VCaP (cell line): ENCODE measurements at regions not wholly inside any gene's neighbourhood (a gene's known extent, or its start where the extent isn't known, plus 50 kb on each side); places are given as distances from the start of the nearest gene placed in this dataset.

ENCODE experiments used
- H3K27ac ChIP-seq: fragments of 450-650 bp; 2 replicates; pipeline ENCODE4 v1.5.1; 2017
- CTCF ChIP-seq: fragments of 450-650 bp; conservative IDR thresholded peaks from 2 replicates; pipeline ENCODE4 v1.5.1; 2017; ENCODE audit warnings: mild to moderate bottlenecking, moderate library complexity

GRCh38 chr4:14596437-14596836, 405.8 kb upstream of the CPEB2 start:
- no peak overlapping the region for H3K27ac ChIP-seq
- TF ChIP-seq CTCF, result no peak

- peak; percentile 30; the same call in 1 of the 2 replicates for TF ChIP-seq CTCF
- H3K27ac ChIP-seq, result no peak overlapping the region
Measured at GRCh38 chr4:14596904-14597303, 405.4 kb upstream of the CPEB2 start.

GRCh38 chr4:14602206-14602605, 400.1 kb upstream of the CPEB2 start:
- TF ChIP-seq CTCF, result no peak
- no peak overlapping the region for H3K27ac ChIP-seq

- TF ChIP-seq CTCF, result no peak
- no peak overlapping the region for H3K27ac ChIP-seq
Measured at GRCh38 chr4:14607001-14607400, 395.3 kb upstream of the CPEB2 start.

GRCh38 chr4:14607578-14607977, 394.7 kb upstream of the CPEB2 start:
- no peak for TF ChIP-seq CTCF
- H3K27ac ChIP-seq, result no peak overlapping the region

- TF ChIP-seq CTCF, result no peak
- H3K27ac ChIP-seq, result no peak overlapping the region
Measured at GRCh38 chr4:14608630-14609029, 393.7 kb upstream of the CPEB2 start.

GRCh38 chr4:14614840-14615239, 387.4 kb upstream of the CPEB2 start:
- TF ChIP-seq CTCF, result no peak
- H3K27ac ChIP-seq, result no peak overlapping the region

- no peak overlapping the region for H3K27ac ChIP-seq
- TF ChIP-seq CTCF, result no peak
Measured at GRCh38 chr4:14615671-14616070, 386.6 kb upstream of the CPEB2 start.
